K562 (cell line): ENCODE measurements at regions not wholly inside any gene's neighbourhood (a gene's known extent, or its start where the extent isn't known, plus 50 kb on each side); places are given as distances from the start of the nearest gene placed in this dataset.

Experiments
- ATAC-seq: fragments of 200-7000 bp; cut with Tn5 transposase; 3 replicates; pipeline ENCODE4 v1.9.1; 2020; ENCODE audit warnings: moderate library complexity
- BruUV-seq: library from RNA; stranded (reverse); fragments of 400-500 nt; replicated peaks from 2 replicates; lab custom pipeline; 2021; lab: Mats Ljungman, UMichigan
- CTCF ChIA-PET: fragments of 300-600 bp; formaldehyde crosslinking; extraction: SDS; loops from one replicate; lab custom pipeline; 2021; ENCODE audit warnings: low intra/inter-chr PET ratio; lab: Yijun Ruan, JAX
- POLR2A ChIA-PET: fragments of 300-600, 350-650 bp; sonication (Branson Sonifier 250); formaldehyde crosslinking; extraction: SDS; loops from one replicate; lab custom pipeline; 2021; ENCODE audit warnings: antibody characterized with exemption, inconsistent platforms; lab: Yijun Ruan, JAX
- DNase-seq, 4 experiments: peaks; one replicate each; pipeline versions ENCODE4 v3.0.0 to v3.0.0-alpha.2; 2011 to 2018; ENCODE audit warnings: low spot score in 3 of 4, mixed read lengths in 3 of 4; ENCODE audit errors: extremely low read depth in 1 of 4
- FAIRE-seq: peaks from 2 replicates; lab custom pipeline; 2011; peaks lifted over from hg19 to GRCh38; lab: Jason Lieb, UNC
- H2AFZ ChIP-seq: 2 replicates; pipeline ENCODE4 v1.6.0; 2011; ENCODE audit warnings: low read depth, low read length, control low read depth, inconsistent platforms
- H3K27ac ChIP-seq: fragments of 200-600 bp; 3 replicates; pipeline ENCODE4 v1.8.0; 2011; ENCODE audit warnings: low read depth, mild to moderate bottlenecking, control low read depth, inconsistent platforms, low read length, moderate library complexity, mixed read lengths; ENCODE audit errors: extremely low read depth
- H3K27me3 ChIP-seq, 2 experiments: fragments of 300-600 bp in 1 of 2; 2 replicates in 1 of 2; 3 replicates in 1 of 2; pipeline versions ENCODE4 v1.6.0 to v1.8.0; 2011; ENCODE audit warnings: inconsistent platforms in 2 of 2, low read length in 2 of 2, mild to moderate bottlenecking in 1 of 2, mixed read lengths in 1 of 2, moderate library complexity in 1 of 2; ENCODE audit not compliant: control insufficient read depth in 2 of 2, insufficient read depth in 2 of 2
- H3K36me3 ChIP-seq: fragments of 300-600 bp; 3 replicates; pipeline ENCODE4 v1.8.0; 2011; ENCODE audit warnings: mild to moderate bottlenecking, low read length, inconsistent platforms; ENCODE audit not compliant: control insufficient read depth, insufficient read depth
- H3K4me1 ChIP-seq, 2 experiments: fragments of 200-600 bp in 1 of 2; replicated peaks in 1 of 2; 2 replicates in 1 of 2; 3 replicates in 1 of 2; pipeline versions ENCODE4 v1.5.1 to v1.8.0; 2011; ENCODE audit warnings: inconsistent platforms in 2 of 2, low read length in 2 of 2, mild to moderate bottlenecking in 1 of 2, mixed read lengths in 1 of 2, moderate library complexity in 1 of 2; ENCODE audit not compliant: control insufficient read depth in 2 of 2, insufficient read depth in 2 of 2
- H3K4me2 ChIP-seq: 2 replicates; pipeline ENCODE4 v1.6.1; 2011; ENCODE audit warnings: low read length, control low read depth, inconsistent platforms, mixed read lengths; ENCODE audit not compliant: insufficient read depth
- H3K4me3 ChIP-seq: fragments of 200-600 bp; sonication (generic), shearing (Covaris generic); 2 replicates; pipeline ENCODE4 v1.5.1; 2016; ENCODE audit warnings: control low read depth, inconsistent platforms
- H3K79me2 ChIP-seq: fragments of 200-600 bp; 3 replicates; pipeline ENCODE4 v1.8.0; 2011; ENCODE audit warnings: low read length, inconsistent platforms; ENCODE audit not compliant: control insufficient read depth, insufficient read depth
- H3K9ac ChIP-seq, 2 experiments: 2 replicates each; pipeline versions ENCODE4 v1.6.0 to v1.6.1; 2011; ENCODE audit warnings: low read depth in 2 of 2, low read length in 2 of 2, control low read depth in 1 of 2, inconsistent platforms in 1 of 2, mild to moderate bottlenecking in 1 of 2, mixed read lengths in 1 of 2; ENCODE audit not compliant: insufficient read depth in 1 of 2
- H3K9me1 ChIP-seq: one replicate; pipeline ENCODE4 v1.6.0; 2011; ENCODE audit warnings: inconsistent platforms, mild to moderate bottlenecking, low read length, moderate library complexity; ENCODE audit not compliant: control insufficient read depth, insufficient read depth
- H3K9me3 ChIP-seq: replicated peaks from 2 replicates; pipeline ENCODE4 v1.5.1; 2011; ENCODE audit warnings: low read depth, low read length, inconsistent platforms; ENCODE audit not compliant: control insufficient read depth, insufficient read depth
- H4K20me1 ChIP-seq: replicated peaks from 2 replicates; pipeline ENCODE4 v1.6.1; 2011; ENCODE audit warnings: low read length, inconsistent platforms, mixed read lengths; ENCODE audit not compliant: control insufficient read depth, insufficient read depth
- BRD9 ChIP-seq: fragments of 450-650 bp; IDR thresholded peaks from 2 replicates; pipeline ENCODE4 v1.6.1; 2018; ENCODE audit warnings: low read depth; ENCODE audit not compliant: partially characterized antibody
- CBX2 ChIP-seq: fragments of 200-600 bp; sonication (generic); IDR thresholded peaks from one replicate; pipeline ENCODE4 v1.6.1; 2012; ENCODE audit warnings: mild to moderate bottlenecking, low read length, inconsistent platforms; ENCODE audit not compliant: insufficient read depth, poor library complexity, severe bottlenecking
- NRF1 ChIP-seq, 2 experiments: fragments of 450-650 bp; IDR thresholded peaks in 1 of 2; conservative IDR thresholded peaks in 1 of 2; 2 replicates each; pipeline ENCODE4 v1.6.1; 2014; ENCODE audit warnings: mild to moderate bottlenecking in 2 of 2
- ZNF121 ChIP-seq: sonication (generic); formaldehyde crosslinking; conservative IDR thresholded peaks from 2 replicates; pipeline ENCODE4 v1.8.0; 2022; ENCODE audit warnings: missing genetic modification reagents
- WGBS: fragments of 100-300 bp; shearing (Covaris generic); methylation state at CpG from one replicate; pipeline ENCODE4 v1.1.6; 2016; ENCODE audit warnings: low coverage, mixed read lengths; ENCODE audit not compliant: insufficient coverage; ENCODE audit errors: missing lambda C conversion rate; 5-methylcytosine and 5-hydroxymethylcytosine counted together
- in situ Hi-C: fragments of 300-500 bp; cut with MboI; formaldehyde crosslinking; loops from 4 replicates; pipeline ENCODE4 v1.15.0; 2018; ENCODE audit warnings: inconsistent platforms, mixed read lengths
- intact Hi-C: fragments of 100-400 bp; cut with micrococcal nuclease; formaldehyde crosslinking; loops from 2 replicates; pipeline ENCODE4 v1.14.2; 2022
- TF ChIP-seq, protein P1 (sequence below): fragments of 450-650 bp; IDR thresholded peaks from 2 replicates; pipeline ENCODE4 v1.6.1; 2014; ENCODE audit warnings: low read depth, mild to moderate bottlenecking, moderate library complexity, borderline replicate concordance
- TF ChIP-seq, protein P2 (sequence below): fragments of 450-650 bp; IDR thresholded peaks from 2 replicates; pipeline ENCODE4 v1.7.1; 2018; ENCODE audit warnings: mild to moderate bottlenecking, low read depth; ENCODE audit not compliant: partially characterized antibody
- TF ChIP-seq, protein P3 (sequence below): sonication (generic); IDR thresholded peaks from 2 replicates; pipeline ENCODE4 v1.6.1; 2016
- TF ChIP-seq, protein P4 (sequence below): sonication (generic); formaldehyde crosslinking; IDR thresholded peaks from 2 replicates; pipeline ENCODE4 v1.8.0; 2022; ENCODE audit warnings: missing genetic modification reagents, mild to moderate bottlenecking, borderline replicate concordance
- TF ChIP-seq, protein P5 (sequence below): fragments of 450-650 bp; IDR thresholded peaks from 2 replicates; pipeline ENCODE4 v1.6.1; 2017; ENCODE audit warnings: antibody characterized with exemption

DNA sequence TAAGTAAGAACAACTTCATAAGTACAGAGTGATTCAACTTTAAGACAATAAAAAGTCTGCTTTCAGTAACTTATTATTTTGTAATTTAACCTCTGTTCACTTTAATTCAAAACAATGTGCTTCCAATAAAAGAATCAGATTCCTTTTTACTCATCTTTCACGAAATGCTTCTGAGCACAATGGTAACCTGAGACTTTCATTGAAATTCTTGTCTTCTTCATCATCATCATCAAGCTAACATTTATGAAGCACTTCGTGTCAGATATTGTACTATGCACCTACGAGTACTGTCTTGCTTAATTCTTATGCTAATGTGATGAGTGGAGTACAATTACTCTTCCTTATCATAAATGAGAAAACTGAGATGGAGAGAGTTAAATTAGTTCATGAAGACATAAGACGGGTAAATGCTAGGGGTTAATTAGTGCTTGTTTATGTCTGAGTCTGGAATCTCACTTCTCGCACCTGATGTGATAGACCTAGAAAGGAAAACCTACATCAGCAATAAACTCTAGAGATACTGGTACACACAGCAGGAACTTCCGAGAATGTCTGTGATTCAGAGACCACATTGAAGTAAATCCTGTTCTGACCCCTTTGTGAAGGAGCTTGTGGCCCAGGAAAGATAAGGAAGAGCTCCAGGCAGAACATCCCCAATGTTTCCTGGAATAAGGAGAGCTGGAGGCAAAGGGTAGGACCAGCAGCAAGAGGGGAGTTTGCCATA lies 227.6 kb upstream of the ETAA1 start:
- 5% methylated on average over 6 of the region's 6 CpGs for WGBS
- Histone ChIP-seq H3K4me1 (no peaks in the 10 kb centered on the region), H3K9me3 (no peaks in the 10 kb centered on the region), H3K27ac (no peak overlapping the region), H3K79me2 (no peaks in the 10 kb centered on the region), H2AFZ (no peak overlapping the region), H4K20me1 (no peaks in the 10 kb centered on the region), H3K4me3 (no peak overlapping the region), H3K27me3 (no peaks in the 10 kb centered on the region), H3K9ac (no peak overlapping the region), H3K36me3 (no peaks in the 10 kb centered on the region), H3K4me2 (no peak overlapping the region), H3K9me1 (no peaks in the 10 kb centered on the region)
- BruUV-seq = no TSS peak
- intact Hi-C loops (no loop called here), in situ Hi-C loops (no loop called here)
- ChIA-PET POLR2A (no interaction called here), CTCF (no interaction called here)
- FAIRE-seq (no peak), DNase-seq (no peak), ATAC-seq (no peak)
- TF ChIP-seq ZNF121 (CRISPR knock-in tag) (no peak), CBX2 (no peak), BRD9 (no peak), NRF1 (conservative IDR thresholded peaks at IDR 0.05 in 1 of 2, IDR thresholded peaks at IDR 0.05 in 1 of 2) (no peak)
- TF ChIP-seq, protein P1, sequence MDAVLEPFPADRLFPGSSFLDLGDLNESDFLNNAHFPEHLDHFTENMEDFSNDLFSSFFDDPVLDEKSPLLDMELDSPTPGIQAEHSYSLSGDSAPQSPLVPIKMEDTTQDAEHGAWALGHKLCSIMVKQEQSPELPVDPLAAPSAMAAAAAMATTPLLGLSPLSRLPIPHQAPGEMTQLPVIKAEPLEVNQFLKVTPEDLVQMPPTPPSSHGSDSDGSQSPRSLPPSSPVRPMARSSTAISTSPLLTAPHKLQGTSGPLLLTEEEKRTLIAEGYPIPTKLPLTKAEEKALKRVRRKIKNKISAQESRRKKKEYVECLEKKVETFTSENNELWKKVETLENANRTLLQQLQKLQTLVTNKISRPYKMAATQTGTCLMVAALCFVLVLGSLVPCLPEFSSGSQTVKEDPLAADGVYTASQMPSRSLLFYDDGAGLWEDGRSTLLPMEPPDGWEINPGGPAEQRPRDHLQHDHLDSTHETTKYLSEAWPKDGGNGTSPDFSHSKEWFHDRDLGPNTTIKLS = no peak
- TF ChIP-seq, protein P2, sequence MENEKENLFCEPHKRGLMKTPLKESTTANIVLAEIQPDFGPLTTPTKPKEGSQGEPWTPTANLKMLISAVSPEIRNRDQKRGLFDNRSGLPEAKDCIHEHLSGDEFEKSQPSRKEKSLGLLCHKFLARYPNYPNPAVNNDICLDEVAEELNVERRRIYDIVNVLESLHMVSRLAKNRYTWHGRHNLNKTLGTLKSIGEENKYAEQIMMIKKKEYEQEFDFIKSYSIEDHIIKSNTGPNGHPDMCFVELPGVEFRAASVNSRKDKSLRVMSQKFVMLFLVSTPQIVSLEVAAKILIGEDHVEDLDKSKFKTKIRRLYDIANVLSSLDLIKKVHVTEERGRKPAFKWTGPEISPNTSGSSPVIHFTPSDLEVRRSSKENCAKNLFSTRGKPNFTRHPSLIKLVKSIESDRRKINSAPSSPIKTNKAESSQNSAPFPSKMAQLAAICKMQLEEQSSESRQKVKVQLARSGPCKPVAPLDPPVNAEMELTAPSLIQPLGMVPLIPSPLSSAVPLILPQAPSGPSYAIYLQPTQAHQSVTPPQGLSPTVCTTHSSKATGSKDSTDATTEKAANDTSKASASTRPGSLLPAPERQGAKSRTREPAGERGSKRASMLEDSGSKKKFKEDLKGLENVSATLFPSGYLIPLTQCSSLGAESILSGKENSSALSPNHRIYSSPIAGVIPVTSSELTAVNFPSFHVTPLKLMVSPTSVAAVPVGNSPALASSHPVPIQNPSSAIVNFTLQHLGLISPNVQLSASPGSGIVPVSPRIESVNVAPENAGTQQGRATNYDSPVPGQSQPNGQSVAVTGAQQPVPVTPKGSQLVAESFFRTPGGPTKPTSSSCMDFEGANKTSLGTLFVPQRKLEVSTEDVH = no peak
- TF ChIP-seq, protein P3, sequence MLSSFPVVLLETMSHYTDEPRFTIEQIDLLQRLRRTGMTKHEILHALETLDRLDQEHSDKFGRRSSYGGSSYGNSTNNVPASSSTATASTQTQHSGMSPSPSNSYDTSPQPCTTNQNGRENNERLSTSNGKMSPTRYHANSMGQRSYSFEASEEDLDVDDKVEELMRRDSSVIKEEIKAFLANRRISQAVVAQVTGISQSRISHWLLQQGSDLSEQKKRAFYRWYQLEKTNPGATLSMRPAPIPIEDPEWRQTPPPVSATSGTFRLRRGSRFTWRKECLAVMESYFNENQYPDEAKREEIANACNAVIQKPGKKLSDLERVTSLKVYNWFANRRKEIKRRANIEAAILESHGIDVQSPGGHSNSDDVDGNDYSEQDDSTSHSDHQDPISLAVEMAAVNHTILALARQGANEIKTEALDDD = no peak
- TF ChIP-seq, protein P4, sequence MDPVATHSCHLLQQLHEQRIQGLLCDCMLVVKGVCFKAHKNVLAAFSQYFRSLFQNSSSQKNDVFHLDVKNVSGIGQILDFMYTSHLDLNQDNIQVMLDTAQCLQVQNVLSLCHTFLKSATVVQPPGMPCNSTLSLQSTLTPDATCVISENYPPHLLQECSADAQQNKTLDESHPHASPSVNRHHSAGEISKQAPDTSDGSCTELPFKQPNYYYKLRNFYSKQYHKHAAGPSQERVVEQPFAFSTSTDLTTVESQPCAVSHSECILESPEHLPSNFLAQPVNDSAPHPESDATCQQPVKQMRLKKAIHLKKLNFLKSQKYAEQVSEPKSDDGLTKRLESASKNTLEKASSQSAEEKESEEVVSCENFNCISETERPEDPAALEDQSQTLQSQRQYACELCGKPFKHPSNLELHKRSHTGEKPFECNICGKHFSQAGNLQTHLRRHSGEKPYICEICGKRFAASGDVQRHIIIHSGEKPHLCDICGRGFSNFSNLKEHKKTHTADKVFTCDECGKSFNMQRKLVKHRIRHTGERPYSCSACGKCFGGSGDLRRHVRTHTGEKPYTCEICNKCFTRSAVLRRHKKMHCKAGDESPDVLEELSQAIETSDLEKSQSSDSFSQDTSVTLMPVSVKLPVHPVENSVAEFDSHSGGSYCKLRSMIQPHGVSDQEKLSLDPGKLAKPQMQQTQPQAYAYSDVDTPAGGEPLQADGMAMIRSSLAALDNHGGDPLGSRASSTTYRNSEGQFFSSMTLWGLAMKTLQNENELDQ = no peak
- TF ChIP-seq, protein P5, sequence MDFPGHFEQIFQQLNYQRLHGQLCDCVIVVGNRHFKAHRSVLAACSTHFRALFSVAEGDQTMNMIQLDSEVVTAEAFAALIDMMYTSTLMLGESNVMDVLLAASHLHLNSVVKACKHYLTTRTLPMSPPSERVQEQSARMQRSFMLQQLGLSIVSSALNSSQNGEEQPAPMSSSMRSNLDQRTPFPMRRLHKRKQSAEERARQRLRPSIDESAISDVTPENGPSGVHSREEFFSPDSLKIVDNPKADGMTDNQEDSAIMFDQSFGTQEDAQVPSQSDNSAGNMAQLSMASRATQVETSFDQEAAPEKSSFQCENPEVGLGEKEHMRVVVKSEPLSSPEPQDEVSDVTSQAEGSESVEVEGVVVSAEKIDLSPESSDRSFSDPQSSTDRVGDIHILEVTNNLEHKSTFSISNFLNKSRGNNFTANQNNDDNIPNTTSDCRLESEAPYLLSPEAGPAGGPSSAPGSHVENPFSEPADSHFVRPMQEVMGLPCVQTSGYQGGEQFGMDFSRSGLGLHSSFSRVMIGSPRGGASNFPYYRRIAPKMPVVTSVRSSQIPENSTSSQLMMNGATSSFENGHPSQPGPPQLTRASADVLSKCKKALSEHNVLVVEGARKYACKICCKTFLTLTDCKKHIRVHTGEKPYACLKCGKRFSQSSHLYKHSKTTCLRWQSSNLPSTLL = no peak
